ENCODE measurements at regions not wholly inside any gene's neighbourhood (a gene's known extent, or its start where the extent isn't known, plus 50 kb on each side); places are given as distances from the start of the nearest gene placed in this dataset.
A peak's percentile ranks its signal among the peaks of the same experiment; 100 is the strongest.

DNA sequence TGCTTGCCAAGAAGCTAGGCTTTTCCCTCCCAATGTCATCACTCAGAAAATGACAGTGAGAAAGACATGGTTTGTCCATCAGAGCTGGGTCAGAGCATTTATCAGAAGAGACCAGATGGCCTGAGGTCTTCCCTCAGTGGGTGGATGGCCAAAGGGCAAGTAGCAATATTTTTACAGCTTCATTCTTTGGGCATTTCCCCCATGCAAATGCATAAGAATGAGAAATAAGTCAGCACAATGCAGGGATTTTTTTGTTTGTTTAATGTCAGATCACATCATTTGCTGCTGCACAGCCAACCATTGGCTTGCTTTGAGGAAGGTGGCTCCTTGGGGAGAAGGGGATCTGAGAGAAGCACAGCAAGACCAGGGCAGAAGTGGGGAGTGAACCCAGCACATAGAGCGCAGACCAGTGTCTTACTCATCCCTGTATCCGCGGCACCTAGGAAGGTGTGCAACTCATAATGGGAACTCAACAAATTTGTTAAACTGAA is 209.6 kb downstream of the SEMA6A start:
- H3K27ac ChIP-seq: no peak overlapping the region
- H3K9me3 ChIP-seq: no peaks in the 10 kb centered on the region
- intact Hi-C loops (cut with DNase I; ENCODE audit: low total_unique reads): no loop called here
- no peak for TF ChIP-seq POLR2A (IDR thresholded peaks at IDR 0.05)
- TF ChIP-seq, protein P1, sequence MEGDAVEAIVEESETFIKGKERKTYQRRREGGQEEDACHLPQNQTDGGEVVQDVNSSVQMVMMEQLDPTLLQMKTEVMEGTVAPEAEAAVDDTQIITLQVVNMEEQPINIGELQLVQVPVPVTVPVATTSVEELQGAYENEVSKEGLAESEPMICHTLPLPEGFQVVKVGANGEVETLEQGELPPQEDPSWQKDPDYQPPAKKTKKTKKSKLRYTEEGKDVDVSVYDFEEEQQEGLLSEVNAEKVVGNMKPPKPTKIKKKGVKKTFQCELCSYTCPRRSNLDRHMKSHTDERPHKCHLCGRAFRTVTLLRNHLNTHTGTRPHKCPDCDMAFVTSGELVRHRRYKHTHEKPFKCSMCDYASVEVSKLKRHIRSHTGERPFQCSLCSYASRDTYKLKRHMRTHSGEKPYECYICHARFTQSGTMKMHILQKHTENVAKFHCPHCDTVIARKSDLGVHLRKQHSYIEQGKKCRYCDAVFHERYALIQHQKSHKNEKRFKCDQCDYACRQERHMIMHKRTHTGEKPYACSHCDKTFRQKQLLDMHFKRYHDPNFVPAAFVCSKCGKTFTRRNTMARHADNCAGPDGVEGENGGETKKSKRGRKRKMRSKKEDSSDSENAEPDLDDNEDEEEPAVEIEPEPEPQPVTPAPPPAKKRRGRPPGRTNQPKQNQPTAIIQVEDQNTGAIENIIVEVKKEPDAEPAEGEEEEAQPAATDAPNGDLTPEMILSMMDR (IDR thresholded peaks at IDR 0.05): no peak
- H3K36me3 ChIP-seq: no peaks in the 10 kb centered on the region
- 61 to 100% (median 82%) methylated on average over 3 of the region's 3 CpGs for WGBS, 5 donors
- H3K4me1 ChIP-seq: peaks cover under 1 to 20% (median 13%) of the 10 kb centered on the region in 4 donors
- no peak overlapping the region for H3K4me3 ChIP-seq
- H3K27me3 ChIP-seq: no peaks in the 10 kb centered on the region
- DNase-seq: no peak

DNA sequence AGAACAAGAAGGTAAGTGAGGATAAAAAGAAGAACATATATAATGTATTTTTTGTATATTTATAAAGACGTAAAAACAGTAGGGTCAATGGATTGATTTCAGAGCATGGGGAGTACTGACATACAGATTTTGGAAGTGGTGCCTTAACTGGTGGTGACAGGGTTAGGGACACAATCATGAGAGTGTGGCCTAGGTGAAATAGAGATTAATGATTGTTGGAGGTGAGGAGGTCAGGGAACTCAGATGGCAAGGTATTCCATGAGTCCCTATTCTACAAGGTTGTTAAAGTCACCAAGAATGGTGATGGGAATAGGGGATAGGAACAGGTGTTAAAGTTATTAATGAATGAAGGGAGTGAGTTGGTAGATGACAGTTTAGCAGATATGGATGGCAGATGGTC is 210.8 kb downstream of the SEMA6A start:
- intact Hi-C loops (cut with DNase I; ENCODE audit: low total_unique reads): no loop called here
- TF ChIP-seq, protein P1 (IDR thresholded peaks at IDR 0.05): no peak
- TF ChIP-seq EP300 (IDR thresholded peaks at IDR 0.05) (no peak), POLR2A (IDR thresholded peaks at IDR 0.05) (no peak), POLR2AphosphoS5 (IDR thresholded peaks at IDR 0.05) (no peak)
- no peaks in the 10 kb centered on the region for H3K36me3 ChIP-seq
- no peak overlapping the region for H3K4me3 ChIP-seq
- H3K4me1 ChIP-seq: peaks cover 8 to 32% (median 22%) of the 10 kb centered on the region in 4 donors
- no peaks in the 10 kb centered on the region for H3K9me3 ChIP-seq
- WGBS, 5 donors: 94 to 100% (median 98%) methylated on average over 1 of the region's 1 CpG
- no peaks in the 10 kb centered on the region for H3K27me3 ChIP-seq
- no peak overlapping the region for H3K27ac ChIP-seq
- DNase-seq: no peak

DNA sequence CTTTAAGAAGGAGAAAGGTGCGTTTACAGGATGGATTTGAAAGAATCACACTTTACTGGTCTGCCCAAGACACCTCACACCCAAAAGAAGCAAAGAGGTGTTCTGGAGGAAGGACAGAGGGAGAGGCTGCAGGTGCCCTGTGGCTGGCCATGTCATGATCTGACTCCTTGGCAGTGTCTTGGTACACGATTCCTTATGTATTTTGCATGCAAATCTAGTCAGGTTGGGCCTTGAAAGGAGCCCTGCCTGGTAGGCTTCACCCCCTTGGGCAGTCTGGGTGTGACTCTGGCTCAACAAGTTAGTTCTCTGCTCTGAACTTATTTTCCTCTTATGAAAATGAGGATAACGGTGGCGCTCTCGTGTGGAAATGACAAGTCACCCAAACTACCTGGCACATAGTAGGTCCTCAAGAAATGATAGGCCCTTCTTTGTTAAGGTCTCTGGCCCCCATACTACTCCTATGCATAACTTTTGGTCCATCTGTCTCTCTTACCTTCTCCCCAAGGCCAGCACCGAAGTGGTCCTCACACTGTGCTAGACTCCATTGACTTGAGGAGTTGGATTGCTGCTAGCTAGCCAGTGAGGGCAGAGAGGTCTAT is 212.5 kb downstream of the SEMA6A start:
- intact Hi-C loops (cut with DNase I; ENCODE audit: low total_unique reads): no loop called here
- no peaks in the 10 kb centered on the region for H3K36me3 ChIP-seq
- TF ChIP-seq, protein P1 (IDR thresholded peaks at IDR 0.05): no peak
- TF ChIP-seq EP300 (IDR thresholded peaks at IDR 0.05) (no peak), POLR2AphosphoS5 (IDR thresholded peaks at IDR 0.05) (no peak), POLR2A (IDR thresholded peaks at IDR 0.05) (no peak)
- no peak for DNase-seq
- no peaks in the 10 kb centered on the region for H3K9me3 ChIP-seq
- WGBS, 5 donors: 82 to 90% (median 84%) methylated on average over 6 of the region's 6 CpGs
- H3K27me3 ChIP-seq: no peaks in the 10 kb centered on the region
- peaks cover 8 to 40% (median 25%) of the 10 kb centered on the region in 4 donors for H3K4me1 ChIP-seq
- peak overlapping the region in 1 of 5 donors; percentile 81 for H3K27ac ChIP-seq
- peak overlapping the region; percentile 35 to 48 (median 42) for H3K4me3 ChIP-seq

DNA sequence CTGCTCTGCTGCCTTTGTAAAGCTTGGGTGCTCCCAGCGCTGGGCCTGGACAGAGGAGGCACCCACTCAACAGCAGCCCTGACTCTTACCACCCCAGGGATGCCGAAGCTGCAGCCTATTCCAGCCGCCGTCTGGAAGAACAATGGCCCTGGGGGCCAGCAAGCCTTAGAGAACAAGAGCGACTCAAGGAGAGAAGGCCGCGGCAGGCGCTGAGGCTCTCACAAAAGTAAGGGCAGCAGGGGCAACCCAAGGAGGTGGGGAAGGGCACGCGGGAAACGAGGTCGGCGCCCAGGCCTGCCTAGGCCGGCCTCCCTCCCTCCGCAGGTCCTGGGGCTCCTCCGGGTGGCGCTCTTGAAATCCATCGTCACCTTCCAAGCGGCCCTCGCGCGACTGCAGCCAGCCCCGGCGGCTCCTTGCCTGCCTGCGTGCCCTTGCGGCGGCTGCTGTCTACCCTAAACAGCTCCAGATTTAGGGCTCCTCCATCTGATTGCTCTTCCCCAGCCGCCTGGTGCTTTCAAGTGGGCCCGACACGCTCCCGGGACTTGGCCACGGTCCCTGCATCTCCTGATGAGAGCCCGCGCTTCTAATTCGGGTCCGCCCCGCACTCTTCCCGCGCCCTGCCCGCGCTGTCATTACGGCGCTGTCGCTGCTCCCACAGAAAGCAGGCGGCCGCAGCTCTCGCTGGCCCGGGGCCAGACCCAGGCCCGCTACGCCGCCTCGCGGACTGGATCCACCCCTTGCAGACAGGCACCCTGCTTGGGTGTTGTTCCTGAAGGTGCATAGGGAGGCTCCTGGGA is 213.3 kb downstream of the SEMA6A start:
- Histone ChIP-seq H3K36me3 (no peaks in the 10 kb centered on the region), H3K4me1 (peaks cover 8 to 40% (median 25%) of the 10 kb centered on the region in 4 donors), H3K27me3 (no peaks in the 10 kb centered on the region), H3K9me3 (no peaks in the 10 kb centered on the region), H3K27ac (peak overlapping the region in 3 of 5 donors; percentile 1 to 81 (median 33)), H3K4me3 (peak overlapping the region; percentile 35 to 48 (median 42))
- TF ChIP-seq POLR2AphosphoS5 (IDR thresholded peaks at IDR 0.05): peak in 1 of 3 donors; percentile 28
- no peak for TF ChIP-seq POLR2A (IDR thresholded peaks at IDR 0.05)
- TF ChIP-seq, protein P1 (IDR thresholded peaks at IDR 0.05): peak in 1 of 7 experiments; percentile 9
- TF ChIP-seq EP300 (IDR thresholded peaks at IDR 0.05): no peak
- WGBS, 5 donors: 23 to 61% (median 33%) methylated on average over 44 to 53 of the region's 53 CpGs
- DNase-seq: peak; percentile 55 to 85
- intact Hi-C loops (cut with DNase I; ENCODE audit: low total_unique reads): no loop called here
